Prostate gland (tissue), 2 donors: ENCODE measurements at regions not wholly inside any gene's neighbourhood (a gene's known extent, or its start where the extent isn't known, plus 50 kb on each side); places are given as distances from the start of the nearest gene placed in this dataset.

ENCODE experiments used
- POLR2A ChIP-seq: fragments of 450-650 bp; IDR thresholded peaks from one replicate; pipeline ENCODE4 v1.6.1; 2016; ENCODE audit warnings: antibody characterized with exemption, mild to moderate bottlenecking
- POLR2AphosphoS5 ChIP-seq: sonication (generic); formaldehyde crosslinking; IDR thresholded peaks from one replicate; pipeline ENCODE4 v1.6.1; 2017; ENCODE audit warnings: antibody characterized with exemption
- TF ChIP-seq, protein P1 (sequence below), 4 experiments: fragments of 200-600 bp in 2 of 4; fragments of 450-650 bp in 2 of 4; sonication (generic) in 2 of 4; IDR thresholded peaks; 1 replicate in 3 of 4; 2 replicates in 1 of 4; pipeline ENCODE4 v1.5.1; 2016 to 2019; ENCODE audit warnings: antibody characterized with exemption in 4 of 4, mild to moderate bottlenecking in 2 of 4, moderate library complexity in 2 of 4

DNA sequence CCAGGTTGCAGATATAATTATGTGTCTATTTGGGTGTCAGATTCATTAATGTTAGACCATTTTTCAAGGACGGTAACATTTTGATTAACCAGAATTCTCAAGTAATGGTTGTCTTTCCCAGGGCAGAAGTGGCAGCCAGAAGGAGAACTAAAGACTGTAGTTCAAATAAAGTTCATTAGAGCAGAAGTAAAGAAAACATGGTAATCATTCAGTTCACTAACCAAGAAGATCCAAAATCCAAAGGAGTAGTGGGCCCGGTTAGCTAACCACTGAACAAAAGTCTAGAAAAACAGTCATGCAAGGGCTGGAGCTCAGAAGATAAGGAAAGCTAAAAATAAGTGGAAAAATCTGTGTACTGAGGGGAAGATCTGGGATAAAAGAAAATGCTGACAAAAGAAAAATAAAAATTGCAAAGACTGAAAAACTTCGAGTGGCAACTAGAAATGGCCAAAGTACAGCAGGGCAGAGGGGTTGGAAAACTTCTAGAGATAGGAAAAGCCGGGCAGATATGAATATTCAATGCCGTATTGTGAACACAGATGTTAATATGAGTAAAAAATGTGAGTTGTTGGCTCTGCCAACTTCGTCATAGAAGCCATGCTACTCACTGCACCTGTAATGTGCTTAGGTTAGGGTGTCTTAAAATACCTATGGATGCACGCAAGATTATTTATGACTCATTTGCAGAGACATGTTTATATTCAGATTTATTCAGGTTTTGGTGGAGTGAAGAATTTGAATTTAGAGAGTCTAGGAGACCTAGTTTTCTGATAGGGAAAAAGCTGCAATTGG, 925.9 kb downstream of the LTN1 start:
- TF ChIP-seq, protein P1, sequence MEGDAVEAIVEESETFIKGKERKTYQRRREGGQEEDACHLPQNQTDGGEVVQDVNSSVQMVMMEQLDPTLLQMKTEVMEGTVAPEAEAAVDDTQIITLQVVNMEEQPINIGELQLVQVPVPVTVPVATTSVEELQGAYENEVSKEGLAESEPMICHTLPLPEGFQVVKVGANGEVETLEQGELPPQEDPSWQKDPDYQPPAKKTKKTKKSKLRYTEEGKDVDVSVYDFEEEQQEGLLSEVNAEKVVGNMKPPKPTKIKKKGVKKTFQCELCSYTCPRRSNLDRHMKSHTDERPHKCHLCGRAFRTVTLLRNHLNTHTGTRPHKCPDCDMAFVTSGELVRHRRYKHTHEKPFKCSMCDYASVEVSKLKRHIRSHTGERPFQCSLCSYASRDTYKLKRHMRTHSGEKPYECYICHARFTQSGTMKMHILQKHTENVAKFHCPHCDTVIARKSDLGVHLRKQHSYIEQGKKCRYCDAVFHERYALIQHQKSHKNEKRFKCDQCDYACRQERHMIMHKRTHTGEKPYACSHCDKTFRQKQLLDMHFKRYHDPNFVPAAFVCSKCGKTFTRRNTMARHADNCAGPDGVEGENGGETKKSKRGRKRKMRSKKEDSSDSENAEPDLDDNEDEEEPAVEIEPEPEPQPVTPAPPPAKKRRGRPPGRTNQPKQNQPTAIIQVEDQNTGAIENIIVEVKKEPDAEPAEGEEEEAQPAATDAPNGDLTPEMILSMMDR (IDR thresholded peaks at IDR 0.05), result no peak
- TF ChIP-seq POLR2A, result no peak
- no peak for TF ChIP-seq POLR2AphosphoS5
